AG04450 (cell line): ENCODE measurements at regions not wholly inside any gene's neighbourhood (a gene's known extent, or its start where the extent isn't known, plus 50 kb on each side); places are given as distances from the start of the nearest gene placed in this dataset.

Experiments
- CTCF ChIA-PET: fragments of 300-600, 350-600 bp; formaldehyde crosslinking; extraction: SDS; loops from one replicate; lab custom pipeline; 2022; ENCODE audit warnings: antibody characterized with exemption, inconsistent platforms; lab: Charles Lee
- POLR2A ChIA-PET: fragments of 350-600 bp; formaldehyde crosslinking; extraction: SDS; loops from one replicate; lab custom pipeline; 2021; ENCODE audit warnings: antibody characterized with exemption, inconsistent platforms; lab: Yijun Ruan, JAX
- DNase-seq: peaks from one replicate; pipeline ENCODE4 v3.0.0-alpha.2; 2011; ENCODE audit warnings: low read depth, low spot score
- H3K27ac ChIP-seq: one replicate; pipeline ENCODE4 v1.5.1; 2012; ENCODE audit warnings: low read depth, low read length, control low read depth
- H3K27me3 ChIP-seq: one replicate; pipeline ENCODE4 v1.6.0; 2012; ENCODE audit warnings: low read length; ENCODE audit not compliant: control insufficient read depth, insufficient read depth
- H3K4me3 ChIP-seq: 2 replicates; pipeline ENCODE4 v1.5.1; 2011; ENCODE audit warnings: mild to moderate bottlenecking, low read depth, low read length, control low read depth
- H3K9me3 ChIP-seq: 2 replicates; pipeline ENCODE4 v1.5.1; 2012; ENCODE audit warnings: low read length; ENCODE audit not compliant: control insufficient read depth, insufficient read depth
- CTCF ChIP-seq: IDR thresholded peaks from 2 replicates; pipeline ENCODE4 v1.5.1; 2011; ENCODE audit warnings: low read depth, low read length, control low read depth, inconsistent platforms

- POLR2A ChIA-PET, result no interaction called here
- TF ChIP-seq CTCF, result no peak
- DNase-seq, result no peak
- Histone ChIP-seq H3K27ac (no peak overlapping the region), H3K27me3 (peaks cover 2% of the 10 kb centered on the region), H3K9me3 (no peaks in the 10 kb centered on the region; the same call in 1 of the 2 replicates), H3K4me3 (no peak overlapping the region)
- CTCF ChIA-PET, result no interaction called here
Observed at GRCh38 chr11:8332891-8333290, 69.2 kb upstream of the LMO1 start.

- Histone ChIP-seq H3K27ac (no peak overlapping the region), H3K9me3 (no peaks in the 10 kb centered on the region; the same call in 1 of the 2 replicates), H3K27me3 (peaks cover 4% of the 10 kb centered on the region), H3K4me3 (no peak overlapping the region)
- CTCF ChIA-PET, result no interaction called here
- POLR2A ChIA-PET, result no interaction called here
- DNase-seq, result no peak
- no peak for TF ChIP-seq CTCF
Observed at GRCh38 chr11:8332196-8332595, 68.5 kb upstream of the LMO1 start.

GRCh38 chr11:8331767-8332166, 68.1 kb upstream of the LMO1 start:
- POLR2A ChIA-PET, result no interaction called here
- H3K27ac ChIP-seq, result no peak overlapping the region
- DNase-seq, result no peak
- no peaks in the 10 kb centered on the region; the same call in 1 of the 2 replicates for H3K9me3 ChIP-seq
- H3K4me3 ChIP-seq, result no peak overlapping the region
- H3K27me3 ChIP-seq, result peaks cover 6% of the 10 kb centered on the region
- CTCF ChIA-PET, result no interaction called here
- no peak for TF ChIP-seq CTCF

- CTCF ChIA-PET, result no interaction called here
- Histone ChIP-seq H3K27me3 (peaks cover 8% of the 10 kb centered on the region), H3K27ac (no peak overlapping the region), H3K4me3 (no peak overlapping the region), H3K9me3 (no peaks in the 10 kb centered on the region; the same call in 1 of the 2 replicates)
- TF ChIP-seq CTCF, result no peak
- POLR2A ChIA-PET, result no interaction called here
- DNase-seq, result no peak
Observed at GRCh38 chr11:8330896-8331295, 67.2 kb upstream of the LMO1 start.

- Histone ChIP-seq H3K27me3 (peaks cover 8% of the 10 kb centered on the region), H3K27ac (no peak overlapping the region), H3K9me3 (no peaks in the 10 kb centered on the region), H3K4me3 (no peak overlapping the region)
- no peak for TF ChIP-seq CTCF
- ChIA-PET POLR2A (no interaction called here), CTCF (interaction anchor here (1.4 to 1.5 kb wide), 2 partner anchors 7 to 236 kb away, joined by 4 read pairs; no protein-coding TSS in a partner anchor)
- DNase-seq, result no peak
Observed at GRCh38 chr11:8330404-8330803, 66.7 kb upstream of the LMO1 start.
